ENCODE measurements at regions not wholly inside any gene's neighbourhood (a gene's known extent, or its start where the extent isn't known, plus 50 kb on each side); places are given as distances from the start of the nearest gene placed in this dataset.

GRCh38 chr15:99440551-99441443, 125.0 kb upstream of the MEF2A start:
- no peak for DNase-seq (ENCODE audit: low spot score)

- DNase-seq (ENCODE audit: low spot score): no peak
These were observed 124.4 kb upstream of the MEF2A start for GRCh38 chr15:99441444-99441800.

- no peak for DNase-seq (ENCODE audit: low spot score)
These were observed 123.9 kb upstream of the MEF2A start for GRCh38 chr15:99441871-99442251.

- DNase-seq (ENCODE audit: low spot score): no peak
These were observed 123.4 kb upstream of the MEF2A start for GRCh38 chr15:99442252-99442897.

GRCh38 chr15:99443056-99443756, 122.6 kb upstream of the MEF2A start:
- no peak for DNase-seq (ENCODE audit: low spot score)

GRCh38 chr15:99443768-99444446, 121.9 kb upstream of the MEF2A start:
- no peak for DNase-seq (ENCODE audit: low spot score)

GRCh38 chr15:99445272-99445850, 120.4 kb upstream of the MEF2A start:
- no peak for DNase-seq (ENCODE audit: low spot score)

GRCh38 chr15:99446565-99447496, 119.0 kb upstream of the MEF2A start:
- DNase-seq (ENCODE audit: low spot score): no peak

GRCh38 chr15:99447497-99448371, 118.0 kb upstream of the MEF2A start:
- no peak for DNase-seq (ENCODE audit: low spot score)

- no peak for DNase-seq (ENCODE audit: low spot score)
These were observed 116.3 kb upstream of the MEF2A start for GRCh38 chr15:99449514-99449913.

GRCh38 chr15:99450896-99451358, 114.9 kb upstream of the MEF2A start:
- peak; percentile 43 for DNase-seq (ENCODE audit: low spot score)

GRCh38 chr15:99451484-99451883, 114.3 kb upstream of the MEF2A start:
- no peak for DNase-seq (ENCODE audit: low spot score)

- no peak for DNase-seq (ENCODE audit: low spot score)
These were observed 113.8 kb upstream of the MEF2A start for GRCh38 chr15:99452010-99452409.

- DNase-seq (ENCODE audit: low spot score): peak; percentile 47
These were observed 112.8 kb upstream of the MEF2A start for GRCh38 chr15:99452728-99453636.

- no peak for DNase-seq (ENCODE audit: low spot score)
These were observed 112.2 kb upstream of the MEF2A start for GRCh38 chr15:99453637-99454030.

GRCh38 chr15:99454107-99454809, 111.5 kb upstream of the MEF2A start:
- DNase-seq (ENCODE audit: low spot score): no peak

- peak; percentile 26 for DNase-seq (ENCODE audit: low spot score)
These were observed 110.6 kb upstream of the MEF2A start for GRCh38 chr15:99454941-99455788.
